ENCODE measurements at regions not wholly inside any gene's neighbourhood (a gene's known extent, or its start where the extent isn't known, plus 50 kb on each side); places are given as distances from the start of the nearest gene placed in this dataset.

DNA sequence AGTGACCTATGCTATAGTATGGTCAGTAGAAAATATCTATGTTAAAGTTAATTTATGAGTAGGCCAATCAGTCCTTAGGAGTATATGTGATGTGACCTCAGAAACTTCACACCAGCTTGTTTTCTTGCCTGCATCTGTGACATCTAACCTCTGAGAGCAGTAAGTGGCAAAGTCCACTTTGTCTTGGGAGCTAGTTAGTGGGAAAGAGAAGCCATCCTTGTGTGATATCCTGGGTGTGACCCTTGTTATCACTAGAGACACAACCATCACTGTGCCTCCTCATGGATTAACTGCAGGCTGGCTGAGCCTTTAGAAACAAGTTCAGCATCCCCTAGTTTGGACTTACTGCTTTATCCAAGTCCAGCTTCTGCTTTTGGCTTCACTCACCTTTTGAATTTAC, 170.6 kb upstream of the STXBP6 start:
- FAIRE-seq: no peak

DNA sequence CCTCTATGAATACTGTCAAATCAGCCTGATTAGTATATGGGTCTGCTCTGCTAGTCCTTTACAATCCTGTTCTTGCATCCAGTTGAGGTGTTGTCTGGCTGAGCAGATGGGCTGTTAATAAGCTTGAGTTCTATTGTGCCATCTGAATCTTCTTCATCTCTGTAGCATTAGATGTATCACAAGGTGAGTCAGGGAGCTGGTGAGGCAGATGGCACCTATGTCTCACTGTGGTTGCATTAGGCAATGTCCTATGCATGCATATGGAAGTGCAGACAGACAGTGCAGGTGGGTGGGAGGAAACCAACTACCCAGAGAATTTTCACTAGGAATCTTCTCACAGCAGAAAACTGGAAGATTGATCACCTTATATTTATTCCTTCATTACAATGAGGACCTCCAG, 165.7 kb upstream of the STXBP6 start:
- DNase-seq (ENCODE audit: low spot score in 2 of 2): no peak
- no peak for FAIRE-seq

More for the DNA sequence above, 170.6 kb upstream of the STXBP6 start:
- no peak for DNase-seq (ENCODE audit: low spot score in 2 of 2)

DNA sequence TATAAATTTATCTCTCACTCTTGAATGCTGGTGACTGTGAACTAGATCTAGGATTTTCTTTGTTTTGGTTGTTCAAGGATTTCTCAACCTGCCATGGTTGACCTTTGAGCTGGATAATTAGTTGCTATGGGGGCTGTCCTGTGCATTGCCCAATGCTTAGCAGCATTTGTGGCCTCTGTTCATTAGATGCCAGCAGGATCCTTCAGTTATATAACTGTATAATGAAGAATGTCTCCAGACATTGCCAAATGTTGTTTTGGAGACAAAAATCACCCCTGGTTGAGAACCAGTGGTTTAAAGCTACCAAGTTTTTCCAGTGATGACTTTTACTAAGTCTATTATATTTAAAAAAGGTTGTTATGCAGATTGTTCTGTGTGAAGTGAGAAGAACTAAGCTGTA, 147.9 kb upstream of the STXBP6 start:
- FAIRE-seq (no peak), DNase-seq (ENCODE audit: low spot score in 2 of 2) (no peak)

DNA sequence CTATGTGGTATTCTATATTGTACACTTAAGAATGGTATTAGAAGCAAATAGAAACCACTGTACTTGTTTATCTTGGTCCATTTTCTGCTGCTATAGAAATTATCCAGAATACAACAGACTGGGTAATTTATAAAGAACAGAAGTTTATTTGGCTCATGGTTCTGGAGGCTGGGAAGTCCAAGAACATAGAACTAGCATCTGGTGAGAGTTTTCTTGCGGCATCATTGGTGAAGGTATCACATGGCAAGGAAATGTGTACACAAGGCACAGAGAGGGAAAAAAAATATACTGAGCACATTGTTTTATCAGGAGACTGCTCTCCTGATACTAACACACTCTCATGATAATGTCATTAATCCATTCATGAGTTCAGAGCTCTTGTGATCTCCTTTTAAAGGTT, 130.3 kb upstream of the STXBP6 start:
- FAIRE-seq (no peak), DNase-seq (ENCODE audit: low spot score in 2 of 2) (no peak)

DNA sequence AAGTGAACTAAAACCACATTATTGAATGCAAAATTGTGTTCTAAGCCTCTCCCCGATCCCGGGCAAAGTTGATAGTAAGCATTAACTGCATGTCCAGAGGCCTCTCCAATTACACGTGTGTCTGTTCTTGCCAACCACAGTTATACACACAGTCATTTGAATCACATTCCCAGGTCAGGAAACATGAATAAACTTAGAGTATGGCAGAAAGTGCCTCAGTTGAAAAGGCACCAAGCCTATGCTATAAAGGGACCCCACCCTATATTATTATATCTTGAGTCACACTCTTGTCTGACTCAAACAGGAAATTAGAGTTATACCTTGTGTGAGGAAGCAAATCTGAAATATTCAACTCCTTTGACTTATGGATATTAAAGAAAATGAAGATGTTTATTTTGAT, 128.3 kb upstream of the STXBP6 start:
- no peak for DNase-seq (ENCODE audit: low spot score in 2 of 2)
- no peak for FAIRE-seq

DNA sequence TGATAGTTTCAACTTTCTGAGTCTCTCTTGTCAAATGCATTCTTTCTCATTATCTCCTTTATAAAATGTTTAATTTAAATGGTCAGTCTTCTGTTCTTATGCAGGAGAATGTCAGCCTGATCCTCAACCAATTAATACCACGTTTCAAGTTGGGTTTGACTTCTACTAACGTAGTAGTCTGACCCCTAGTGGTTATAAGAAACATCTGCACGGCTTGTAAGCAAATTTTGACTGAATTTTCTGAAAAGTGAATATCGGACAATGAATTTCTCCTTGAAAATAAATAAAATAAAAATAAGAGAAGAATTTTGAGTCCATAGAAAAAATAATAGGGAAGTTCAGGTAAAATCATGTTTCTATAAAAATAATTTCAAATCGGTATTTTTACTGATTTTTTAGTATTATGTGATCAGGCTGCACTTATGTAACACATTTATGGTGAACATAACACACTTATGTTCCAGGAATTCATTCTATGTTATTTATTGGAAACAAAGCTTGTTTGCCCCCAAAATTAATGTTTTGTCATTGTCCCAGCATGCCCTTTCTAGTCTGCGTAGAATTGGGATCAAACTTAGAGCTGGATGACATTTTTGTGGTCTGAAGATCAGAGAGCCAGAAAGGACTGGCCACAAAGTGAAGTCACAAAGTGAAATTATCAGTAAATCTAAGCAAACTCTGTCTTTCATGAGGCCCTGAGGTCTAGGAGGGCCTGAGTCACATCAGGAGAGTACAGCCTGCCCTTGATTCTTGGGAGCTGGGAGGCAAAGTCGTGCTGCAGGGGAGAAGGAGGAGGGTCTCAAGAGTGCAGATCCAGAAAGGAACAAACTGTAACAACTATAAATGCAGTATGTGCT, 101.2 kb upstream of the STXBP6 start:
- peak; percentile 99 for FAIRE-seq
- DNase-seq (ENCODE audit: low spot score in 2 of 2): peak; percentile 22 to 42

DNA sequence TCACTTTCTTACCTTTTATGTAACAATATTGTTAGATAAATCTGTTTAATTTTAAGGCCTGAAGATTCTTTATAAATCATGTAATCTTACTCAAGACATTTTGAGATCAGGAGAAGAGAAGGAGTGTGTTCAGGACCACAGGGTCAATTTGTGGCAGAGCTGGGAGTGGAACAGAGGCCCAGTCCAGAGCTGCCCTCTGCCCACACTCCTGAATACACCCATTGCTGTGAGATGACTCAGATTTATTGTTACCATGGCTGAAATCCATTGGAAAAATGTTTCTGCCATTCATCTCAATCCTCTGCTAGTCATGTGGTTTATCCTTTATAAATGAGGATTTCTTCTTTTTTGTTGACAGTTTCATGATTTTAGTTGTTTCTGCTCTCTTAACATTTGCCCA, 100.5 kb upstream of the STXBP6 start:
- DNase-seq (ENCODE audit: low spot score in 2 of 2): no peak
- FAIRE-seq: no peak

DNA sequence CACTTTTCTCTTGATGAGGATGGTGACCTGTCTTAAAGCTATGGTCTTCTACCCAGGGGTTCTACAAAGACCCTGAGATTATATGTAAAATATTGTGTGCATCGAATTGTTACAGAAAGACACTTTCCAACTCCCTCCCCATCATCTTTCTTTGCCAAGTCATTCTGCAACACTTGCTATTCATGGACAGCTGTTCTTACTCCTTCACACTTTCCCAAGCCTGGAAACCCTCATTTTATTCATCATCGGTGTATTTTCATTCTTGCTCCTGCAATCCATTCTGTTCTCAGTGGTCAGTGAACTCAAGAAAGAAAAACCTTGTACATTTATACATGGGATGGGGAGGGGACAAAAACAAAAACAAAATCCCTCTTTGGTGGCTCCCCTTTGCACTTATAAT, 90.5 kb upstream of the STXBP6 start:
- no peak for FAIRE-seq

DNA sequence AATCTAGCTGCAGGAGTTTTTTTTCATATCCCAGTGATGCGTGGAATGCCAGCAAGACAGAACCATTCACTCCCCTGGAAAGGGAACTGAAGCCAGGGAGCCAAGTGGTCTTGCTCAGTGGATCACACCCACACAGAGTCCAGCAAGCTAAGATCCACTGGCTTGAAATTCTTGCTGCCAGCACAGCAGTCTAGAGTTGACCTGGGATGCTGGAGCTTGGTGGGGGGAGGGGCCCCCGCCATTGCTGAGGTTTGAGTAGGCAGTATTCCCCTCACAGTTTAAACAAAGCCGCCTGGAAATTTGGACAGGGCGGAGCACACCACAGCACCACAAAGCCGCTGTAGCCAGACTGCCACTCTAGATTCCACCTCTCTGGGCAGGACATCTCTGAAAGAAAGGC, 86.9 kb upstream of the STXBP6 start:
- FAIRE-seq: no peak
- DNase-seq (ENCODE audit: low spot score in 2 of 2): no peak

More for the DNA sequence above, 90.5 kb upstream of the STXBP6 start:
- DNase-seq (ENCODE audit: low spot score in 2 of 2): no peak

DNA sequence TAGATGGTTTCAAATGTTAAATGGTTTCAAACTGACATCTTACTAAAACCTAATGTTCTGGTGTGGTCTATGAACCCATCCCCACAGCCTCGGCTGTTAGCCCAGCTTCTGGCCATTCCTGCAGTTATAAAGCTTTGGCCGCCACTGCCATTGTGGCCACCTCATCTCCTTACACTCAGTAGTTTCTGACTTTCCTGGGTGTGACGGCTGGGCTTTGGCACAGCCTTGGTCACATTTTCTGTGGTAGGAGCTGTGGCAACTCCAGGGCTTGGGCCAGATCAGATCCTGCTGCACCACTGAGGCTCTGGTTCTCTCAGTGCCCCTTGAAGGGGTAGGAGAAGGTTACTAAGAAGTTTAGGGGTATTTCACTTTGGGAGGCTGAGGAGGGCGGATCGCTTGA, 84.2 kb upstream of the STXBP6 start:
- DNase-seq (ENCODE audit: low spot score in 2 of 2): no peak
- no peak for FAIRE-seq

DNA sequence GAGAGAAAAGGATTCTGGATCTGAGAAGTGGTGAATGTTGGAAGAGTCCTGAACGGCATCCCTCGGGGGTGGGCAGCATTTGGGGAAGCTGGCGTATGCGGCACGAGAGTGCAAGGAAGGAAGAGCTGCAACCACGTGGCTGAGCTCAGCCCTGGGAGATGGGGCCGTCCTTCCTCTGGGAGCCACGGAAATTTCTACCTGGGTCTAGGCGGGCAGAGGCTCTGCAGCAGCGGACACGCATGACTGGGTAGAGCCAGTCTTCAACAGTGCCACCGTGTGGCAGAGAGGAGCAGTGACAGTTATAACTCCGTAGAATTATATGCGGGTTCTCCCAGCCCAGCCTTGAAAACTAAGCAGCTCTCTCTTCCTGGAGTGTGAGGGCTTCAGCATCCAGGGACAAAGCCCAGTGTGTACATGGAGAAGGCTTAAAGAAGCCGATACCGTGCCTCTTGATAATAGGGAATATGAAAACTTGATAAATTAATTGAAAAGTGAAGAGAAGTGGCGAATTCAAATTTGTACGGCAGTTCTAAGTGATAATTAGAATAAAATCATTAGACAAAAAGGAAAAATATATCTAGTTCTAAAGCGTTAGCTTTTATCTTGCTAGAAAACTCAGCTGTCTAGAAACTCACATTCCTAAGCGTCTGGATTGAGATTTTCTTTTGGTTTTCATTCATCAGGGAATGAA, 82.9 kb upstream of the STXBP6 start:
- FAIRE-seq: no peak
- peak; percentile 39 to 66 for DNase-seq (ENCODE audit: low spot score in 2 of 2)

DNA sequence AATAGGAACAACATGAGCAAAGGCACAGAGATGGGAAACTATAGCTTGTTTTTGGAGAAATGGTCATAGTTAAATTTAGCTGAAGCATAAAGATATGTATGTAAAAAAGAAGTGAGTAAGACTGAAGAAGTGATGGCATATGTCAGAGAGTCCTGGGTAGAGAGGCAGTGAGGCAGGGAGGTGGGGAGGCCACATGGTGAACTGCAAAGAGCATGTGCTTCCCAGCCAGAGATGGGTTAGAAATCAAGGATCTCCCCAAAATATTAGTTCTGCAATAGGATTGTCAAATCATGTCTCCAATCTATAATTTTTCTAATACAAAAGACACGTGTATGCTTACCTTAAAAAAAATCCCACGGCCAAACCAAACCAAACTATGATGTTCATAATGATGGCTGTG, 82.1 kb upstream of the STXBP6 start:
- FAIRE-seq (no peak), DNase-seq (ENCODE audit: low spot score in 2 of 2) (no peak)

DNA sequence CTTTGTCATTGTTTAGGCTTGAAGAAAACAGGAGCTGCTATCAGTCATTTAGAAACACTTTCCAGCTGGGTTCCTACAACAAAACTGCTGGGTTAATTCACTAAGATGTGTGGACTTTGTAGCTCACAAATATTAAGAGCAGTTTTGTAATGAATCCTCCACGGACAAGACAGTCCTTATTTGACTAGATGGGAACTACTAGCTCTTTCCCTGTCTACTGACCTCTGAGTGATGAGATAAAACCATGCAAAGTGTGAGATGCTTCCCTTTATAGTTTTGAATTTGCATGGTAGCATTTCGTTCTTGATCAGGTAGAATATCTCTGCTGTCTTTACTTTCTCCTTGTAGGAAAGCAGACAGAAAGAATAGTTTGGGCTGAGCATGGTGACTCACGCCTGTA, 72.9 kb upstream of the STXBP6 start:
- FAIRE-seq: no peak

DNA sequence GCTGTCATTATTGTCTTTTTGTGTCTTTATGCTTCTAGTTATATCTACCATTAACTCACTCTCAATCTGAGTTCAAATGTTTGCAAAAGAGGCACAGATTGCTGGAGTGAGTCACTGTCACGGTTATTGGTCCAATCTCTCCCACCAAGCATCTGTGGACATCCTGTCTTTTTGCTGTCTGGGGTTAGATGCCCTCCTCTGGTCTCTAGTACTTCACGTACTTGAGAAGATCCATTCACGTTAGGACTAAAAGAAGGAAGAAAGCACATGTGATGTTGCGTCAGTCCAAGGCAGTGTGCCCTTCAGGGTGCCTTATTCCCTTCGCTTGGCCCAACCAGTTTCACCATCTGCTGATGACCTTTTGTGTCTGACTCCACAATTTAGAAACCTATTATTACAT, 72.3 kb upstream of the STXBP6 start:
- FAIRE-seq: no peak
- DNase-seq (ENCODE audit: low spot score in 2 of 2): no peak

More for the DNA sequence above, 72.9 kb upstream of the STXBP6 start:
- DNase-seq (ENCODE audit: low spot score in 2 of 2): no peak

DNA sequence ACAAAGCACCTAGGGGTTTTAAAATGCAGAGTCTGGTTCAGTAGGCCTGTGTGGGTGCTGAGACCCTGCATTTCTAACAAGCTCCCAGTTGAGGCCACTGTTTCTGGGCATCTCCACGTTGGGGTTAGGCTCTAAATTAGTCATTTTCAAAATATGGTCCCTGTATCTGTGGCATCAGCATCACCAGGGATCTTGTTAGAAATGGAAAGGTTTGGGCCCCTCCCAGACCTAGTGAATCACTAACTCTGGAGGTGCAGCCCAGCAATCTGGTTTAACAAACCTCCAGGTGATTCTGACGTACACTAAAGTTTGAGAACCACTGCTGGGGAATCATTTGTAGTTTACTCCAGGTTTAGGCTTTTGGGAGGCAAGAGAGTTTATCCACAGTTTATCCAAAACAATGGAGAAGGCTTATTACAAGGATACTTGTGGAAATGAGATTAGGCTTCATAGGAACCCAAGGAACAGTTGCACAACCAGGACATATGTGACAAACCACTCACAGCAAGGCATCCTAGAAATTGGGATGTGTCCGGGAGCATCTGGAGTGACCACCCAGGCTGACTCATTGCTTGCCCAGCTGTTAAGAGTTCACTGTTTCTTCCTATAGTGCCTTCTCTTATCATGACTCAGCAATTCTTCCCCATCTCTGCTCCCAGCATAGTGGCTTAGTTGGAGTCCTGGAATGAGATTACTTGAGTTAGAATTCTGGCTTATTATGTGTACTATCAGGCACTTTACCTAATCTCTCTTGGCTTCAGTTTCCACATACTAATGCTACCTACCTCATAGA, 71.6 kb upstream of the STXBP6 start:
- DNase-seq (ENCODE audit: low spot score in 2 of 2) (no peak), FAIRE-seq (no peak)

DNA sequence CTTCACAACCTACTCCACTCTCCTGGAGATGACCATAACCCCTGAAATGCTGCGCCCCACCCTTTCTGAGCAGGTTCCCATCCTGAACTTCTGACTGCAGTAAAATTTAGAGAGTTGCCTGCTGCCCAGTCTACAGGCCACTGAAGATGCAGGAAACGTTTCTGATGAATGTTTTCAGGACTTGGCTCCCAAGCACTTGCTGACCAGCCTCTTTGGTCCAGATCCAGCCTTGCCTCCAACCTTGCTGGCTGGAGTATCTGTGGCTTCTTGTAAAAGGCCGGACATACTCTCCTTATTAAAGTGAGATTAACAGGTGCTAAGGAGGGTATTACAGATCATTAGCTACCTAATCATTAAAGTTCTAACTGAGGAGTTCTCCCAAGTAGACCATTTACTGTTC, 70.3 kb upstream of the STXBP6 start:
- no peak for DNase-seq (ENCODE audit: low spot score in 2 of 2)
- no peak for FAIRE-seq

DNA sequence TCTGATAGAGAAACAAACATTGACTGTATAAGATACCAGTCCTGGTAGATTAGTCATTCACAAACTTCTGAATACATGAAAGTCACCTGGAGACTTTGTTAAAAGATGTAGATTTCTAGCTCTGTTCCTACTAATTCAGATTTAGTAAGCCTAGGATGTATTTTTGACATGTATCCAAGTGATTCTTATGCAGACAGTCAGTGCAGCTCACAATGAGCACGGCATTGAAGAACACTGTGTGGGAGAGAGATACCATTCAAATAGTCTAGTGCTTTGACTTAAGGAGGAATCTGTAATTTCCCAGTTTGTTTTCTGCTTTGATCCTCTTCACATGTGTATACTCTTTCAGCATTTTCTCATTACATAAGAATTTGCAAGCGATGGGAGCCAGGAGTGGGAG, 68.7 kb upstream of the STXBP6 start:
- FAIRE-seq (no peak), DNase-seq (ENCODE audit: low spot score in 2 of 2) (no peak)

DNA sequence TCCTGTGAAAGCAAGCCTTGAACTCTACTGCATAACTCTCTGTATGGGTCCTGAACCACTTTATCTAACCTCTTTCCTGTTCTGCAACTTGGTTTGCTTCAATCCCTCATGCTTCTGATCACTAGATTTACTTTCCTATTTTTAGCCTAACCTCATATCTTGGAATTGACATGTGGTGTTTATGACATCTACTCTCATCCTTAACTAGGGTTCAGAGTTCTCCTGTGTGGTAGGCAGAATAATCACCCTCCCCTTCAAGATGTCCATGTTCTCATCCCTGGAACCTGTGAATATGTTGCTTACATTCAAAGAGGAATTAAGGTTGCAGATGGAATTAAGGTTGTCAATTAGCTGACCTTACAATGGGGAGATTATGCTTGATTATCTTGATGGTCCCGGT, 67.4 kb upstream of the STXBP6 start:
- FAIRE-seq: no peak
- no peak for DNase-seq (ENCODE audit: low spot score in 2 of 2)

DNA sequence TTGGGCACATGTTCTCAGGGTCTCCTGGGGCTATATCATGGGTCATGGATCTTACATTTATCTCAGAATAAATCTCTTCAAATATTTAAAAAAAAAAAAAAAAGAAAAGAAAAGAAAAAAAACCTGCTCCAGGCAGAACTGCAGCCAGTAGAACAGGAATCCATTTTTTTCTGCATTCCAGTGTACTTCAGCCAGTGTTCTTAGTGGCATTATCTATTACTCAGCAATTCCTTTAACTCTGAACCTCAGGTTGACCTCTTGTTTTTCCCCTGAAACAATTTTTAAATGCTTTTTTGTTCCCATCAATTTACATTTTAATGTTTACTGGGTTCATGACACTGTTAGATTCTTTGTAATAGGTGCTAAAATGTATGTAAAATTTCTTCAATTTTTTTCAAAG, 66.7 kb upstream of the STXBP6 start:
- DNase-seq (ENCODE audit: low spot score in 2 of 2): no peak
- no peak for FAIRE-seq

DNA sequence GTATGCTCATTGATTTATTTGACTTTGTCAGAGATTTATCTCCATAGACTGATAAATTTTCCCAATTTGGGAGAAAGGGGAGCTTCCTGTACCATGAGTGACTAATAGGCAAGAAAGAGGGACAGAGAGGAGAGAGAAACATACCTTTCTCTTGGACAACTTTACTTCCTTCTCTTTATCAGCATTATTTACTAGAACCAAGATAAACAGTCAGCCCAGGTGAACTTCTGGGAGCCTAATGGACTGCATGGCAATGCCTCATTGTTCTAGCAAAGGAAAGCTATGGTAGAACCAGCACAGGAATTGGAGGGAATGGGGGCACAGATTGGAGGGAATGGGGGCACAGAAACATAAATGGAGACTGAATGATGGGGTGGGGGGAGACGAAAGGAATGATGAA, 63.4 kb upstream of the STXBP6 start:
- DNase-seq (ENCODE audit: low spot score in 2 of 2): no peak
- no peak for FAIRE-seq

DNA sequence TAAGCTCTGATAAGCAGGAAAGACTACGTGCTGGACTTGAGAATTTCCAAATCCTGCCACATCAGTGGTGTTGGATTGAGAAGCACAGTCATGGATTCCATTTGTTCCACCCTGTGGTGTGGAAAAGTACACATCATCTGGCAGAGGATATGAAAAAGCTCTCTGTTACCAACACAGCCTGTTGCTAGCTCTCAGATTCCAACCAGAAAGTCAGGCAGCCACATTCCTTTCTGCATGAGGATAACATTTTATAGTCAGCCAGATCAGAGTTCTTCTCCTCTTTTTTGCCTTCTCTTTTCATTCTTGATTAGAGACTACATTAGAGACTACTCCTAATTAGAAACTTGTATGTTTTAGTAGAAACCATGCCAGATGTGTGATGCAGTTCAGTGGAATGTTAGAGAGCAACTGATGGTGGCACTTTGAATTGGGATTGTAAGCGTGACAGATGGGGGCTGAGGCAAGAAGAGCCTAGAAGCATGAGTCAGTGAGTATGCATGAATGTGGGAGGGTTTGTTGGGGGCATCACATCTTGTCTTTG, 61.2 kb upstream of the STXBP6 start:
- no peak for FAIRE-seq
- DNase-seq (ENCODE audit: low spot score in 2 of 2): no peak
